GM12875 (cell line): ENCODE measurements at regions not wholly inside any gene's neighbourhood (a gene's known extent, or its start where the extent isn't known, plus 50 kb on each side); places are given as distances from the start of the nearest gene placed in this dataset.

Experiments
- H3K4me3 ChIP-seq: one replicate; pipeline ENCODE4 v1.5.1; 2011; ENCODE audit warnings: low read depth, low read length, control low read depth
- TF ChIP-seq, protein P1 (sequence below): IDR thresholded peaks from 2 replicates; pipeline ENCODE4 v1.5.1; 2011; ENCODE audit warnings: low read depth, mild to moderate bottlenecking, control low read depth, inconsistent platforms, low read length, moderate library complexity, borderline replicate concordance; ENCODE audit not compliant: insufficient read depth

DNA sequence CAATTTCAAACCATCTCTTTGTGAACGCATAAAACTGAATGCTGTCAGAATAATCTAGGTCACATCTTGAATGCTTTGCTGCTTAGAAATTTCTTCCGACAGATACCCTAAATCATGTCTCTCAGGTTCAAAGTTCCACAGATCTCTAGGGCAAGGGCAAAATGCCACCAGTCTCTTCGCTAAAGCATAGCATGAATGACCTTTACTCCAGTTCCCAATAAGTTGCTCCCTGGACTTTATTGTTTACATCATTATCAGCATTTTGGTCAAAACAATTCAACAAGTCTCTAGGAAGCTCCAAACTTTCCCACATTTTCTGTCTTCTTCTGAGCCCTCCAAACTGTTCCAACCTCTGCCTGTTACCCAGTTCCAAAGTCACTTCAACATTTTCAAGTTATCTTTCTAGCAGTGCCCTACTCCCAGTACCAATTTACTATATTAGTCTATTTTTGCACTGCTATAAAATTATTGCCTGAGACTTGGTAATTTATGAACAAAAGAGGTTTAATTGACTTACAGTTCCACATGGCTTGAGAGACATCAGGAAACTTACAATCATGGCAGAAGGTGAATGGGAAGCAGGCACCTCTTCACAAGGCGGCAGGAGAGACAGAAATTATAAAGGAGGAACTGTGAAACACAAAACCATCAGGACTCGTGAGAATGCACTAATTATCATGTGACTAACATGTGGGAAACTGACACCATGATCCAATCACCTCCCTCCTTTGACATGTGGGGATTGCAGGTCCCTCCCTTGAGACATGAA lies 77.0 kb downstream of the SPRY2 start:
- TF ChIP-seq, protein P1, sequence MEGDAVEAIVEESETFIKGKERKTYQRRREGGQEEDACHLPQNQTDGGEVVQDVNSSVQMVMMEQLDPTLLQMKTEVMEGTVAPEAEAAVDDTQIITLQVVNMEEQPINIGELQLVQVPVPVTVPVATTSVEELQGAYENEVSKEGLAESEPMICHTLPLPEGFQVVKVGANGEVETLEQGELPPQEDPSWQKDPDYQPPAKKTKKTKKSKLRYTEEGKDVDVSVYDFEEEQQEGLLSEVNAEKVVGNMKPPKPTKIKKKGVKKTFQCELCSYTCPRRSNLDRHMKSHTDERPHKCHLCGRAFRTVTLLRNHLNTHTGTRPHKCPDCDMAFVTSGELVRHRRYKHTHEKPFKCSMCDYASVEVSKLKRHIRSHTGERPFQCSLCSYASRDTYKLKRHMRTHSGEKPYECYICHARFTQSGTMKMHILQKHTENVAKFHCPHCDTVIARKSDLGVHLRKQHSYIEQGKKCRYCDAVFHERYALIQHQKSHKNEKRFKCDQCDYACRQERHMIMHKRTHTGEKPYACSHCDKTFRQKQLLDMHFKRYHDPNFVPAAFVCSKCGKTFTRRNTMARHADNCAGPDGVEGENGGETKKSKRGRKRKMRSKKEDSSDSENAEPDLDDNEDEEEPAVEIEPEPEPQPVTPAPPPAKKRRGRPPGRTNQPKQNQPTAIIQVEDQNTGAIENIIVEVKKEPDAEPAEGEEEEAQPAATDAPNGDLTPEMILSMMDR: no peak
- H3K4me3 ChIP-seq: no peak overlapping the region

GRCh38 chr13:80262051-80262695 lies 78.8 kb downstream of the SPRY2 start:
- H3K4me3 ChIP-seq: no peak overlapping the region

DNA sequence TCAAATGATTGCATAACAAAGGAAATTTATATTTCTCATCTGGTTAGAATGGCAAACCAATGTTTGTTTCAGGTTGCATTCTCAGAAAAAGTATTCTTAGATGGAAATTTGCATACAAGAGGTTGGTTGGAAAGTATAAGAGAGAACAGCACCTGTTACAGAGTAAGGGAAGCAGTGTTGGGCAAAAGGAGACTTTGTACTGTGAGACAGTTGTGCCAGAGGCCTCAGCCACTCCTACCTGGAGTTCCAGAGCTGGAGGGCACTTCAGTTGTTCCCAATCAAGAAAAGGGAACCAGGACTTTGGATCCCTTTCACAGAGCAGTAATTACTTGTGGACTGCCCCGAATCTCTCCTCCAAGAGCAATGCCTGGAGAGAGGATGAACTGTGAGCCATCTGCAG lies 81.8 kb downstream of the SPRY2 start:
- no peak overlapping the region for H3K4me3 ChIP-seq
- TF ChIP-seq, protein P1: no peak

More at GRCh38 chr13:80262051-80262695, 78.8 kb downstream of the SPRY2 start:
- TF ChIP-seq, protein P1: no peak

- TF ChIP-seq, protein P1: no peak
- H3K4me3 ChIP-seq: no peak overlapping the region
These were observed 84.5 kb downstream of the SPRY2 start for GRCh38 chr13:80256352-80256932.

- H3K4me3 ChIP-seq: no peak overlapping the region
- TF ChIP-seq, protein P1: no peak
These were observed 85.0 kb downstream of the SPRY2 start for GRCh38 chr13:80255946-80256345.

DNA sequence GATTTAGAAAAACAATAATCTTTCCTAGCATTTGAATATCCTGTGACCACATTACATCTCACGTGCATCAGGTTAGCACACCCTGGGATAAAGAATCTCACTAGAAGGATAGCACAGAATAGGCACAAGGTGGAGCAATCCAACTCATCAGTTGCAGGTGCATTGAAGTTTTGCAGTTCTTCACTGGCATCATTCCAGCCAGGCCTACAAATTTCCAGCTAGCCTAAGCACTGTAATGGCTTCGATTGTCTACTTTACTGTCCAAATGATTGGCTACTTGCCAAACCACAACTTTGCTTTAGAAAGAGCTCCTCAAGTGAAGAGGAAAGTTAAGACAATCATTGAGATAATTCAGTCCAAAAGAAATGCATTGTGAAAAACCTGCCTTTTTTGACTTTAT lies 89.5 kb downstream of the SPRY2 start:
- H3K4me3 ChIP-seq: no peak overlapping the region
- TF ChIP-seq, protein P1: no peak
